ENCODE measurements at regions not wholly inside any gene's neighbourhood (a gene's known extent, or its start where the extent isn't known, plus 50 kb on each side); places are given as distances from the start of the nearest gene placed in this dataset.
A peak's percentile ranks its signal among the peaks of the same experiment; 100 is the strongest.

DNA sequence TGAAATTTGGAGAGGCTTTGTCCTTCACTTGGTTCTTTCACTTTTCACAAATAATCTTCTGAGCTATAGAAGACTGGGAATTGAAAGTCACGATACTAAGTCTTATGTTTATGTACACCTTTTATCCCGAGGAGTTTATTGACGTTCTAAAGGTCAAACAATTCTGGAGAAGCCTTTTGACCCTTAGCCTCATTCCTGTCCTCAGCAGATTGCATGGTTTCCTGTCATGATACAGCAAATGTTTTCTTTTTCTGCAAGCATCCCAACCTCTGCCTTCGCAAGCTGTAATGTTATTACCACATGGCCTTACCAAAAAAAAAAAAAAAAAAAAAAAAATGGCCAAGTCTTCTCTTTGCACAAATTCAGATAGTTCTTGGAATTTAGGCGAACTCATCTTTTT, 411.7 kb upstream of the FLRT2 start:
- no peak overlapping the region for H3K27ac ChIP-seq

DNA sequence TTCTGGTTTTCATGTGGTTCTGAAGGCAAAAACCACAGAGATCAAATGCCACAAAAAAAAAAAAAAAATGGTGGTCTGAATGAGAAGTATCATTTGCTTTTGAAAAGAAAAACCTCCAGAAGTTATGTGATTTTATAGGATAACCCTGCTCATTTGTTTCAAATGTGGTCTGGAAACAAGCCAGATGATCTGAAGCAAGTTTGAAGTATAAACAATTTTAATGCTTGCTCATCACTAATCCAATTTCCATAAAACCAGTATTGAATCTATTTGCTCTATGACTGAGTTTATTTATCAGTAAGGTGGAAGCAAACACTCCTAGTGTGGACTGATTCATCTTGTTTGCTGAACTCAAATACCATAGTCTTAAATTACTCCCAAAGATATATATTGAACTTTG, 407.3 kb upstream of the FLRT2 start:
- DNase-seq (ENCODE audit: low read depth, low spot score): peak; percentile 88
- Histone ChIP-seq H3K9ac (ENCODE audit: insufficient read length) (no peak overlapping the region), H3K27ac (no peak overlapping the region), H3K4me3 (no peak overlapping the region), H3K9me3 (ENCODE audit: low read depth, low read length) (no peaks in the 10 kb centered on the region), H3K36me3 (ENCODE audit: insufficient read depth, low read length) (no peaks in the 10 kb centered on the region)
- TF ChIP-seq FOXP2 (optimal IDR thresholded peaks at IDR 0.05; ENCODE audit: control extremely low read depth, extremely low read length, insufficient read depth) (no peak), EZH2 (IDR thresholded peaks at IDR 0.05) (no peak), POLR2AphosphoS5 (IDR thresholded peaks at IDR 0.05; ENCODE audit: borderline replicate concordance, low read depth, low read length) (no peak; the same call in 1 of the 2 replicates)

More for the DNA sequence above, 411.7 kb upstream of the FLRT2 start:
- no peak for TF ChIP-seq POLR2AphosphoS5 (IDR thresholded peaks at IDR 0.05; ENCODE audit: borderline replicate concordance, low read depth, low read length)
- no peak for TF ChIP-seq EZH2 (IDR thresholded peaks at IDR 0.05)
- TF ChIP-seq FOXP2 (optimal IDR thresholded peaks at IDR 0.05; ENCODE audit: control extremely low read depth, extremely low read length, insufficient read depth): no peak
- DNase-seq (ENCODE audit: low read depth, low spot score): no peak
- no peak overlapping the region for H3K4me3 ChIP-seq
- H3K9ac ChIP-seq (ENCODE audit: insufficient read length): no peak overlapping the region
- no peaks in the 10 kb centered on the region for H3K36me3 ChIP-seq (ENCODE audit: insufficient read depth, low read length)
- H3K9me3 ChIP-seq (ENCODE audit: low read depth, low read length): no peaks in the 10 kb centered on the region

DNA sequence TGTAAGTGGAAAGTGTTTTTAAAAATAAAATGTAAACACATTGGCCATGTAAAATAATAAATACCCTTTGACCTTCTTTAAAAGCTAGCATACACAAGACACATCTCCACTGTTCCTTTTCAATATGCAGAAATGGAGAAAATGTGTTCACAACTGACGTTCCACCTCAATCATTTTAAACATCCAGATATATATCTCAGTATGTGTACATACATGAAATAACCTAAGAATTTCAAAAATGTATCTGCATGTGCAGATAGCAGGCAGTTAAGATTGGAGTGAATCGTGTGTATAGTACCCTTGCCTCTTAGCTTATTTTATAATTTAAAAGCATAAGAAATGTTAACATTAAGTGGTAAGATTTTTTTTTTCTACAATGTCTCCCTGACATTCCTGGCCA, 406.2 kb upstream of the FLRT2 start:
- H3K36me3 ChIP-seq (ENCODE audit: insufficient read depth, low read length): no peaks in the 10 kb centered on the region
- H3K27ac ChIP-seq: no peak overlapping the region
- TF ChIP-seq FOXP2 (optimal IDR thresholded peaks at IDR 0.05; ENCODE audit: control extremely low read depth, extremely low read length, insufficient read depth) (no peak), EZH2 (IDR thresholded peaks at IDR 0.05) (no peak), POLR2AphosphoS5 (IDR thresholded peaks at IDR 0.05; ENCODE audit: borderline replicate concordance, low read depth, low read length) (no peak)
- H3K9ac ChIP-seq (ENCODE audit: insufficient read length): no peak overlapping the region
- DNase-seq (ENCODE audit: low read depth, low spot score): no peak
- H3K9me3 ChIP-seq (ENCODE audit: low read depth, low read length): no peaks in the 10 kb centered on the region
- H3K4me3 ChIP-seq: no peak overlapping the region

DNA sequence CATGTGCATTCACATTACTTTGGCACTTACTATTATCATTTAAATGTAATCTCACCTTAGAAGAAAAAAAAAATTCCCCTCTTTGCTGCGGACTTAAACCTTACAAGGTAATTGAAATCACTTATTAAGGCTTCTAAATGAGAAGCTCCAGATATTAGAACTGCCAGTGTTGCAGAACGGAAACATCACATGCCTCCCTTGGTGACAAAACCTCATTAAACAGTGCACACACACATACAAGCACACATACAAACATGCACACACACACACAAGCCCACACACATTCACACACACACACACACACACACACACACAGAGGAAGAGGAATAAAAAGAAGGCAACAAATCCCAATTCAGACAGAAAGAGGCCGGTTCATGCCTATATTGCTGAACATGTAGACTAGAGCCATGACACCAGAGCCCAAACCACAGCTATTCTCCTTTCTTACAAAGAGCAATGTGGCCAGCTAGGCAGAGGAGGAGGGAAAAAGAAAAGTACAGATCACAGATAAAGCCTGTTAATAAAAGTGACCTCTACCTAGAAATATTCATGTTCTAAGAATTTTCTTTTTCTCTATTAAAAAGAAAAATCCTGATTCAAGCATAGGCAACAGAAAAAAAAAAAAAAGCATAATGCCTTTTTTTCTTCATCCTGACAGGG, 405.2 kb upstream of the FLRT2 start:
- no peak overlapping the region for H3K4me3 ChIP-seq
- no peaks in the 10 kb centered on the region for H3K36me3 ChIP-seq (ENCODE audit: insufficient read depth, low read length)
- no peaks in the 10 kb centered on the region for H3K9me3 ChIP-seq (ENCODE audit: low read depth, low read length)
- no peak for TF ChIP-seq POLR2AphosphoS5 (IDR thresholded peaks at IDR 0.05; ENCODE audit: borderline replicate concordance, low read depth, low read length)
- no peak for TF ChIP-seq FOXP2 (optimal IDR thresholded peaks at IDR 0.05; ENCODE audit: control extremely low read depth, extremely low read length, insufficient read depth)
- no peak for TF ChIP-seq EZH2 (IDR thresholded peaks at IDR 0.05)
- DNase-seq (ENCODE audit: low read depth, low spot score): no peak
- no peak overlapping the region for H3K9ac ChIP-seq (ENCODE audit: insufficient read length)
- H3K27ac ChIP-seq: no peak overlapping the region

DNA sequence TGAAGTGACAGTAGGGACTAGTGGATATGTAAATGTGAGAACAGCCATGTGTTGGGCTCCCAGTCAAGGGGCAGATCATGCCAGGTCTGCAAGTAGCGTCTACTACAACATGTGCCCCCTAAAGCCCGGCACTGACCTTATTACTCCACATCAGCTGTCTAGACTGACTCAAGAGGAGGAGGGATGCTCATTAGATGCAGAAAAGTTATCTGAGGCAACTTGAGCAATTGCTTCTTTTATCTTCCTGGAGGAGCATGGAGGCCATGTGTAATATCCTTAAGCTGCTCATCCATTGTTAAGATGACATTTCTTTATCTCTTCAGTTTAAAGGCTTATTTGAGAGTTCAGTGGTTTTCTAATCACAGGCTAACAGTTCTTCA, 404.7 kb upstream of the FLRT2 start:
- Histone ChIP-seq H3K27ac (no peak overlapping the region), H3K9me3 (ENCODE audit: low read depth, low read length) (no peaks in the 10 kb centered on the region), H3K36me3 (ENCODE audit: insufficient read depth, low read length) (no peaks in the 10 kb centered on the region), H3K4me3 (no peak overlapping the region), H3K9ac (ENCODE audit: insufficient read length) (no peak overlapping the region)
- TF ChIP-seq EZH2 (IDR thresholded peaks at IDR 0.05): no peak
- no peak for TF ChIP-seq FOXP2 (optimal IDR thresholded peaks at IDR 0.05; ENCODE audit: control extremely low read depth, extremely low read length, insufficient read depth)
- no peak for TF ChIP-seq POLR2AphosphoS5 (IDR thresholded peaks at IDR 0.05; ENCODE audit: borderline replicate concordance, low read depth, low read length)
- DNase-seq (ENCODE audit: low read depth, low spot score): no peak

DNA sequence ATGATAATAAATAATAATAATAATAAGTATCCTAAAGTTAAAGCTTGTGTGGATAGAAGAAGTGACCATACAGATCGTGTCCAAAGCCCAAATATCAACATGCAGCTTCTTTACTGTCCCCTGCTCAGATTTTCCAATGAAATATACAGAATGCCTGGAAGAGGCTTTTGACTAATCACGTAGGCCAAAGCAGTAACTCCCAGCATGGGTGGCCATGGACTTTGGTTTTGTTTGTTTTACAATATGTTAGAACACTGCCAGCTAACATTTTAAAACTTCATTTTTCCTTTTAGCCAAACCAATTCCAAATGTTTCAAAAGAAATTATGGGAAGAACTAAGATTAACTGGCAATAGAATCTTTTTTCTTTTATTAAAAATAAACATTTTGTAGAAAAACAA, 400.0 kb upstream of the FLRT2 start:
- Histone ChIP-seq H3K36me3 (ENCODE audit: insufficient read depth, low read length) (no peaks in the 10 kb centered on the region), H3K9me3 (ENCODE audit: low read depth, low read length) (no peaks in the 10 kb centered on the region; the same call in 1 of the 2 replicates), H3K9ac (ENCODE audit: insufficient read length) (no peak overlapping the region), H3K27ac (no peak overlapping the region), H3K4me3 (no peak overlapping the region)
- no peak for DNase-seq (ENCODE audit: low read depth, low spot score)
- no peak for TF ChIP-seq EZH2 (IDR thresholded peaks at IDR 0.05)
- TF ChIP-seq FOXP2 (optimal IDR thresholded peaks at IDR 0.05; ENCODE audit: control extremely low read depth, extremely low read length, insufficient read depth): no peak
- no peak for TF ChIP-seq POLR2AphosphoS5 (IDR thresholded peaks at IDR 0.05; ENCODE audit: borderline replicate concordance, low read depth, low read length)

DNA sequence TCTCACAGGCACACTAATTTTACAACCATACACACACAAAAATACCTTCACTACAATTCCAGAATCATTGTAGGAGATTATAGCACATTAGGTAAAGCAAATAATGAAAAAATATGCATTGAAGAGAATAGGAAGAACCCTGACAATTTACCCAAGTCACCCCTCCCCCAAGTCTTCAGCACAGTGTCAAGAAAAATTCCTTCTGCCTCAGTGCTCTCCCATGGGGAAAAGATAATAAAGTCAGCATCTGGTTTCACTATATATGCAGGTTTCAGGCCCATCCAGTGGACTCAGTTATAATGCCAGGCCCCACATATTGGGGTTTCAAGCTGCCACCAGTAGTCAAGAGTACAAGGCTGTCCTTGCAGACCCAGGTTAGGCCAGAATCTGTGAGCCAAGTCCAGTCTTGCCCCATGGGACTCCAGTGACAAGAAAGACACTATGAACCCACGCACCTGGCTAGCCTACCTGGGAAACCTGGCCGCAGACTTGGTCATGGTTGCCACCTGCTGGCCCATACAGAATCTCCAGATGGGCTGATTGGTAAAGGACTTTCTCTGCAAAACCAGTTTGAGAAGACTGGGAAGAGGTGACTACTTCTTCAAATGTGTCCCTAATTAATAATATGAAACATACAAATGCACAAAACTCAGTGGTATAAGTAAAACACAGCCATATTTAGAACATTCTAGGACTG, 398.6 kb upstream of the FLRT2 start:
- no peaks in the 10 kb centered on the region for H3K36me3 ChIP-seq (ENCODE audit: insufficient read depth, low read length)
- no peak for DNase-seq (ENCODE audit: low read depth, low spot score)
- H3K9me3 ChIP-seq (ENCODE audit: low read depth, low read length): no peaks in the 10 kb centered on the region; the same call in 1 of the 2 replicates
- no peak overlapping the region for H3K9ac ChIP-seq (ENCODE audit: insufficient read length)
- H3K27ac ChIP-seq: no peak overlapping the region
- TF ChIP-seq POLR2AphosphoS5 (IDR thresholded peaks at IDR 0.05; ENCODE audit: borderline replicate concordance, low read depth, low read length) (no peak), FOXP2 (optimal IDR thresholded peaks at IDR 0.05; ENCODE audit: control extremely low read depth, extremely low read length, insufficient read depth) (no peak), EZH2 (IDR thresholded peaks at IDR 0.05) (no peak)
- H3K4me3 ChIP-seq: no peak overlapping the region

DNA sequence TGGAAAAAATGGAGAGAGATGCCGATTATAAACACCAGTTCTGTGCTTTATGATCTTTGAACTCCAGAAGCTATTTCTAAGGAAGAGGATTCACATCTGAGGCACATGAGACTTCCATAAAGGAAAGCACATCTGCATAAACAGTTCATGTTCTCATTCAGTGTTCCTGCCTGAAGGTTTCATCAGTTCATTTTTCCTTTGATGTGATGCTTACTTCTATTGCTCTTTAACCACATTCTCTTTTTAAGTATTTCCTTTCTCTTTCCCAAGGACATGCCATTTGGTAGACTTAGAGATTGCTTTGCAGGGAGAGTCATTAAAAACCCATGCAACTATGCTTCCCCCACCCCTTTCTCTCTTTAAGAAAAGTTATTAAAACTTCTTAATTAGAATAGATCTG, 387.0 kb upstream of the FLRT2 start:
- H3K4me3 ChIP-seq: no peak overlapping the region
- DNase-seq (ENCODE audit: low read depth, low spot score): no peak
- H3K36me3 ChIP-seq (ENCODE audit: insufficient read depth, low read length): no peaks in the 10 kb centered on the region
- no peak overlapping the region for H3K27ac ChIP-seq
- H3K9me3 ChIP-seq (ENCODE audit: low read depth, low read length): no peaks in the 10 kb centered on the region
- TF ChIP-seq FOXP2 (optimal IDR thresholded peaks at IDR 0.05; ENCODE audit: control extremely low read depth, extremely low read length, insufficient read depth) (no peak), EZH2 (IDR thresholded peaks at IDR 0.05) (no peak), POLR2AphosphoS5 (IDR thresholded peaks at IDR 0.05; ENCODE audit: borderline replicate concordance, low read depth, low read length) (no peak)
- no peak overlapping the region for H3K9ac ChIP-seq (ENCODE audit: insufficient read length)
